NCI-H526 (cell line): ENCODE measurements at regions not wholly inside any gene's neighbourhood (a gene's known extent, or its start where the extent isn't known, plus 50 kb on each side); places are given as distances from the start of the nearest gene placed in this dataset.

Experiments
- DNase-seq, 2 experiments: peaks; one replicate each; lab custom pipeline; 2025; lab: John Stamatoyannopoulos, UW

DNA sequence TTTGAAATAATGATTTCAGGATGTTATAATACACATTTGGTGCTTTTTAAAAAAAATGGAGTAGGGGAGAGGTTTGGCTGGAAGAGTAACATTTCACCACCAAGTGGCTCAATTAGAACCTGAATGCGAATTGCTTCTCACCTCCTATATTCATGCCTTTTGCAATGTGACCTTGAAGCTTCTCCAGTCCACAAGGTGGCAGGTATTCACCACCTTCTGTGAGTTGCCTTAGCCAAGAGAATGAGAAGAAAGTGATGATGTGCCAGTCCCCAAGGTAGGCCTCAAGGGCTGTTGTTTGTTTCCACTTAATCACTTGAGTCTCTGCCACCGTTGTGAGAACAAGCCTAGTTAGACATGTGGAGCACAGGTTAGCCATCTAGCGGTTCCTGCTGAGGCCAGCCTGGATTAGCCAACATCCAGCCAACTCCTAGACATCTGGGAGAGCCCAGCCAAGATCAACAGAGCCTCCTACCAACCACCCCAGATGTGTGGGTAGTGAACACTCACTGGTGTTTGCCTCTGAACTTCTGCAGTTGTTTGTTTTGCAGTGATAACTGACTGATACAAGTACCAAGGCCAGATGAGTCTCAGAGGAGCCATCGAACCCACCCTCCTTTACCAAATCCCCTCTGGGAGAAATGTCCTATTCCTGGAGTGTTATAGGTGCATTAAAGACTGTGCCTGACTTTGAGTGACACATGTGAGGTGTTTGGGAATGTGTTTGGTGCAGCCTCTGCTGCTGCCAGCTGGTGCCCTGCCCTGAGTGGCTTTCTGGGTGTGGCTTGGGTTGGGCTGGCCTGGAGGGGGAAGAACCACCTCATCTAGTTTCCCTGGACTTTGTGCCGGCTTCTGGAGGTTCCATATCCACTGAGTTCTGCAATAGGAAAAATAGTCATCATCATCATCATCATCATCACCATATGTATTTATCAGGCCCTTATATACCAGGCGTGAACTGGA, 132.5 kb upstream of the RFLNA start:
- DNase-seq, result peak in 1 of 2 experiments; percentile 30

- no peak for DNase-seq
Measured at GRCh38 chr12:124165695-124166094, 129.2 kb upstream of the RFLNA start.

- no peak for DNase-seq
Measured at GRCh38 chr12:124167141-124167540, 127.8 kb upstream of the RFLNA start.

DNA sequence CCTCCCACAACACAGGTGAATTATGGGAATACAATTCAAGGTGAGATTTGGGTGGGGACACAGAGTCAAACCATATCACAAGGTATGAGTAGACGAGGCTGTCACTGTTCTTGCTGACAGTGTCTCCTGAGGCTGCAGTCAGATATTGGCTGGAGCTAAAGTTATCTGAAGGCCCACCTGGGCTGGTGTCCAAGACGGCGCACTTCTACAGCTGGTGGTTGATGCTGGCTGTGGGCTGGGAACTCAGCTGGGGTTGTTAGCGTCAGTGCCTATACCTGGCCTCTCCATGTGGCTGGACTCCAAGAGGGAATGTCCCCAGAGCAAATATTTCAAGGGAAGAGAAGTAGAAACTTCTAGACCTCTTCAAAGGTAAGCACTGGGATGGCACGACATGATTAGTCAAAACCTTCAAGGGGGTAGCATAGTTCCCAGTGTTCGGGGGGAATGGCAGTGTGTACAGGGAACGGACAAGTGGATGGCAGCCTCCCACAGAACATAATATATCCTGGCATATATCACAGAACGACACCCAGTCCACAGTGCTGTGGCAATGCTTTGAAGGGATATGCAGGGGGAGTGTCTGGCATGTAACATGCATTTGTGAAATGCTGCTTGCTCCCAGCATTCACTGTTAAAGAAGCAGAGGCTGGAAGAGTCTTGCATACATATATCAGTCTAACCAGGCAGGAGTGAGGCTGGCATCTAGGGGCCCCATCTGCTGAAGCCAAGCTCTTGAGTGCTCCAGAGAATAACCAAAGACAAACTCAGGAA, 126.7 kb upstream of the RFLNA start:
- DNase-seq, result no peak

DNA sequence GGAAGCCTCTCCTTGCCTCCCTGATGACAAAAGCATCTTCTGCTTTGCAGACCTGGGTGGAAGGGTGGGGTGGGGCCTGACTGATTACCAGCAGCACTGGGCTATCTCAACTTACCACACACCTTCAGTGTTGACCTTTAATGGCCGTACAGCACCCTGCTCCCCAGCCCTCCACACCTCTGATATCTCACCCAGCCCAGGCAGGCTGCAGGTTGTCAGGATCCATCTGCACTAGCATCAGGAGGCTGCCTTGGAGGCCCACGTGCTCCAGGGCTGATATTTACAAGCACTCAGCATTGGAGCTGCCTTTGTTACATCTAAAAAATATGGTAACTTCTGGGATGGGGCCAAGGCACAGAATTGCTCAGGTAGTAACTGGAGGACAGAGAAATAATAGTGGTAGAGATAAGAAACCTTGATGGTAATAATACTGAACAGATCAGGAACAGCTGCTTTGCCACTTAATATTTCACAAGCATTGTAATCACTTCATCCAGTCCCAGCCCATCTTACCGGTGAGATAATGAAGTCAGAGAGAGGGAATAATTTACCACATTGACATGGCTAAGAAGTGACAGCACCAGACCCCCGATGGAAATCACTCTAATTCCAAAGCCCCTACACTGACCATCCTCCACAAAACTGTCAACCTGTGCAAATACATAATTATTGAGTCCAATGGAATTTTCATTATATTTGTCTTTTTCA, 125.2 kb upstream of the RFLNA start:
- no peak for DNase-seq

DNA sequence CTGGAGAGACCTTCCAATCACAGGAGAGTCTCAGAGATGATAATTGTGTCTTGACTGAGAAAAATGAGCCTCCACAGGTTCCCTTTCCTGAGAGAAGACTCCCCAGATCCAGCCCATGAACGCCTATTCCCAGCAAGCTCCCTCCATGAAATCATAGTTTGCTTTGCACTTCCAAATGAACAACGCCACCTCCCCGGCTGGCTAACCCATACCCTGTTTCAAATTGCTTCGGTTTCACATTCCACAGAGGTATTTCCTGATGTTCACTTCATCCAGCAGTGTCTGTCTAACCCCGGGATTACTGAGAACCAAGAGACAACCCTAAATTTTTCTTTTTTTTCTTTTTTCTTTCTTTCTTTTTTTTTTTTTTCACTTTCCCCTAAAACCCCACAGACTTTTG, 124.1 kb upstream of the RFLNA start:
- no peak for DNase-seq

- no peak for DNase-seq
Measured at GRCh38 chr12:124171231-124171979, 123.5 kb upstream of the RFLNA start.

DNA sequence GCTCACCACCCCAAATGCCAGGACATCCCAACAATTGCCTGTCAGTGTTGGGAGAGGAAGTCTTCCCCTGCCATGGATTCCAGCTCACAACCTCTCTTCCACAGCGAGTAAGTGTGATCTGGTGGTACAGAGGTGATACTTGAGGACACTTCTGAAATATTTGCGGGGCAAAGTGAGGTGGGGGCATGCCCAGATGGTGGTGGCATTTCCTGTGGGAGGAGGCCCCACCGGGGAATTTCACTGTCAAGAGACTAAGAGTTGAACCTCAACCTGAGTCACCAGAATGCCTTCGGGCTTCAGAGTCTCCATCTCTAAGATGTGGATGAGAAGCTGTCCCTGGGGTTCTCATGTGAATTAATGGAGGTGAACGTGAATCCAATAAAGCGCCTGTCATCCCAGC, 122.3 kb upstream of the RFLNA start:
- DNase-seq, result no peak

DNA sequence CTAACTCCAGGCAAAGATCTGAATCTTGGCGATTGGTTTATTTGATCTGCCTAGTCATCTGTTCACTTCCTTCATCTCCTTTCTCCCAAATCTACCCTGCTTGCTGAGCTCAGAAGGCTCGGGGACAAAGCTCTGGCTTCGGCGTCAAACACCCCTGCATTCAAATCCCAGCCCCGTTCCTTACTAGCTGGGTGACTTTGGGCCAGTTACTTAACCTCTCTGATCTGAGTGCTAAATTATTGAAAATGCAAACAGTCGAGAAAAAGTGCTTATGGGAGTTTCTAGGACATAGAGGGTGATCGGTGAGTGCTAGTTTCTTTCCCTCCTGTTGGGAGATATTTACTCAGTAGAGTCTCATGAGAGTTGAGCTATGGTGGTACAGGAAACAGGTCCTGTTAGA, 121.2 kb upstream of the RFLNA start:
- no peak for DNase-seq

- no peak for DNase-seq
Measured at GRCh38 chr12:124174451-124175348, 120.2 kb upstream of the RFLNA start.

DNA sequence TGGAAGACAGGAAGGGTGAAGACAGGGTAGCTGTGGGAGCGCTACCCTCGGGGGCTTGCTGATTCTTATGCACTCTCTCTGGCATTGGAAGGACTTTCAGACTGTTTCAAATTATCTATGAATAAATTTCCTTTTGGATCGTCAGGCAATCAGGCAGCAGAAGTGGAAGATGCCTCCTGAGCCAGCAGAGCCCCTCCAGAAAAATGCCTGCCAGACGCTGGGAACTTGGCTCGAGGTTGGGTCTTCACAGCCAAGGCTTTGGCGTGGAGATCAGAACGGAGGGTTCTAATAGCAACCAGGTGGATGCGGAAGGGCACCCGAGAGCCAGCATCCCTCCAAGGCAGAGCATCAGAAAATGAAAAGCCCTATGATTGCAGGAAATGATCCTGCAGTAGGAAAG, 119.2 kb upstream of the RFLNA start:
- no peak for DNase-seq

DNA sequence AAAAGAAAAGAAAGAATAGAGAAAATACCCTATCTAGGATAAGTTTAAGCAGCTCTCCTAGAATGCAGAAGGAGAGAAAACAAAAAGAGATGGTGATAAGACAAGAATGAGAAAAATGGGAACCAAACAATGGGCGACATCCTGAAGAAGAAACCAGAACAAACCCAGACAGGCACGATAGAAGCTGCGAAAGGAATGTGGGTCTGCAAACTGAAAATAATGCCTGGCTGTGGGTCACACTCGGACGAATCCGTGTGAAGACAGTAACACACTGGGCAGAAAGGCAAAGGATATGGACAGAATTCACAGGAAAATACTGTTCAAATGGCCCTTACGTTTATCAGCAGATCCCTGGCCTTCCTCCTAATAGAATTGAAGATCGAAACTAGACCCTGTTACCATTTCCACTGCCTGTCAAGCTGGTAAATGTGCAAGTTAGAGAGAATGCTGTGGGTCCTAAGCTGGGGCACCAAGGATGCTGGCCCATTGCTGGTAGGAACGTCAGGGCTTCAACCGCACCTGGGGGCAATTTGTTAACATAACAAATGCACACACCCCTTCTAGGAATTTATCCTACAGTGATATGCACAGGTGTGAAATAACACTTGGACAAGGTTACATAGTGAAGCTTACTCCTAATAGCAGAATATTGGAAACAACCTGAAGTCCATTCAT, 117.5 kb upstream of the RFLNA start:
- no peak for DNase-seq

DNA sequence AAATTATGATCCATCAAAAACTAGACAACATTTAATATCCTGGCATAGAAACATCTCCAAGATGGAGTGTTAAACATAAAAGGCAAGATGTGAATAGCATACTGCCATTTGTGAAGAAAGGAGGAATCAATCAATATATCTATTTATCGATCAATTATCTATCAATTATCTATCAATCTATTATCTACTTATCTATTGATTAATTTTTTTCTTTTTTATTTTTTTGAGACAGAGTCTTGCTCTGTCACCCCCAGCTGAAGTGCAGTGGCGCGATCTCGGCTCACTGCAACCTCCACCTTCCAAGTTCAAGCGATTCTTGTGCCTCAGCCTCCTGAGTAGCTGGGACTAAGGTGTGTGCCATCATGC, 117.0 kb upstream of the RFLNA start:
- DNase-seq, result no peak

DNA sequence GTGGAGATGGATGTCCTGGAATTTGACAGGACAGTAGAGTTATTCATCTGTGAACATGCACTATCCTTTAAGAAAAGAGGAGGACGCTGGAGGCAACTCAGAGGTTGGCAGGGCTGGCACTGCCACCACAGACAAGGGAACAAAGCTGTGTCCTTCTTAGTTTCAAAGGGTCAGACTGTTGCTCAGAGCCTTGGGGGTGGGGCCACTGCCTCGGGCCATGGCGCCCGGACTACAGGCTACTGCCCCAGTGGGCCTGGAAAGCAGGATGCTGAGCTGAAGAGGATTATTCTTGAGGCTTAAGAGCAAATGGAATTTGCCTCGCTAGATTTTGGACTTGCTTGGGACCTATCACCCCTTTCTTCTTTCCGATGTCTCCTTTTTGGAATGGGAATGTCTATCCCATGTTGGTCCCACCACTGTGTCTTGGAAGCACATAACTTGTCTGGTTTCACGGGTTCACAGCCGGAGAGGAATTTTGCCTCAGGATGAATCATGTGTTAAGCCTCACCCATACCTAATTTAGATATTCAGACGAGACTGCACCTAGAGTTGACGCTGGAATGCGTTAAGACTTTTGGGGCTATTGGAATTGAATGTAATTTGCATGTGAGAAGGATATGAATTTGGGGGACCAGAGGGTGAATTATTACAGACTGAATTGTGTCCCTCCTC, 114.8 kb upstream of the RFLNA start:
- no peak for DNase-seq

DNA sequence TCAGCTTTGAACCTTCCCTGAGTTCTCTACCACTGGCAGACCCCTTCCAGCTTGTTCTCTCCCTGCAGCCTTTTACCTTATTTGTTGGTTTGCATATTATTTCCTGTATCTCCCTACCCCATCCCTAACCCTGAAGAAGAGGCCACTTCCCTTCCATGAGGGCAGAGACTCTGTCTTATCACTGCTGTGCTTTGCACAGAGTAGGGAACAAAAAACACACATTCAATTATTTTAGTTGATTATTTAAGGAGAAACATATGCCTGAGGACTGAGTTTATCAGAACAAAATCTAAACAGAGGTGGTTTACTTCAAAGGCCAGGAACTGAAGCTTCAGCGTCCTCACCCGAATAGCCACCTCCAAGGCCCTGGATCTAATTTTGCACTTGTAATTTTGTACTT, 111.7 kb upstream of the RFLNA start:
- DNase-seq, result no peak

DNA sequence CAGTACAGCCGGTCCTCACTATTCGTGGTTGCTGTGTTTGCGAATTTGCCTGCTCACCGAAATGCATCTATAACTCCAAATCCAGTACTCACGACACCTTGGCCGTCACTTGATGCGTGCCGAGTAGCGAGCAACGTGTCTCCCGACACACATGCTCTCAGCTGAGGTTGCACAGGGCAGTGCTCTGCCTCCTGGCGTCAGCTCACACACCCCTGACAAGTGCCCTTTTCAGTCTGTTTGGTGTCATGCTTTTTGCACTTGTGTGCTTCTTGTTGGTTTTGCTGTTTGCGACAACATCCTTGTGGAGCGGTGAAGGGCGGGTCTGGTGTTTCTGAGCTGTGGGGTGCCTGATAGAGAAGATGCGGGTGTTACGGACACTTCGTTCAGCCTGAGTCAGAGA, 110.4 kb upstream of the RFLNA start:
- no peak for DNase-seq

GRCh38 chr12:124185971-124186686, 108.8 kb upstream of the RFLNA start:
- DNase-seq, result no peak

DNA sequence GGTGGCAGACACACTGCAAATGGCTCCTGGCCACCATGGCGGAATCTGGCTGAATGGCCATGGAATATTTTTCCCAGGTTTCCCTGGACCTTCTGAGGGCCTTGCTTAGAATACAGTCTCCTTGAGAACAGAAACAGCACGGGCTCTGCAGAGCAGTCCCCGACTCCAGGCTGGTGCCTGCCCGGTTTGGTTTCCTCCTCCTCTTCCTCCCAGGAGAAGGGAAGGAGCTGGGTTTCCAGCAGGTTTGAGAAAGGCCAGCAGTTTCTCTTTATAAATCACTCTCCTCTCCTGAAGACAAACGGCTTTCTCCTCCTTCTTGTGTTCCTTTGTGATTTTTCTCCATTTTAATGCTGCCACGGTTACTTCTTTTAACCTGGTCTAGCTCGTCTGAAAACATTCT, 106.8 kb upstream of the RFLNA start:
- no peak for DNase-seq
